ENCODE measurements at regions not wholly inside any gene's neighbourhood (a gene's known extent, or its start where the extent isn't known, plus 50 kb on each side); places are given as distances from the start of the nearest gene placed in this dataset.
"Not testable (repeated sequence)": the region's sequence is repeated elsewhere in the genome, so short reads cannot be mapped to it uniquely, and the experiment has no call there.

DNA sequence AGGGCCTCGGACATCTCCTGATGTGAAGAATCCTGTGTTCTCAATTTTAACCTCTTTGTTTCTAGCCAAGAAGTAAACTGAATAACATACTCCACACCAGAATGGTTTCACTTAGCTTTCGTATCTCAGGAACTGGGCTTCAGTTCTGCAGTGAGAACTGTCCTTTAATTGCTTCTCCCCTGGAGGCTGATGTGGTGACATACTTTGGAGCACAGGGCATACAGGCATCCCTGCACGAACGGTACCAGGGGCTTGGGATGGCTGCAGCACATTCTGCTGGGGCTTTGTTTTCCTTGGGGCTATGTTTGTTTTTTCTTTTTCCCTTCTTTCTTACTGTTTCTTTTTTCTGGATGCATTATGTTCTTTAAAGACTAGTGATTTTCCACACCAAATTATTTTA lies 230.5 kb downstream of the TM9SF2 start:
- no peak for DNase-seq

DNA sequence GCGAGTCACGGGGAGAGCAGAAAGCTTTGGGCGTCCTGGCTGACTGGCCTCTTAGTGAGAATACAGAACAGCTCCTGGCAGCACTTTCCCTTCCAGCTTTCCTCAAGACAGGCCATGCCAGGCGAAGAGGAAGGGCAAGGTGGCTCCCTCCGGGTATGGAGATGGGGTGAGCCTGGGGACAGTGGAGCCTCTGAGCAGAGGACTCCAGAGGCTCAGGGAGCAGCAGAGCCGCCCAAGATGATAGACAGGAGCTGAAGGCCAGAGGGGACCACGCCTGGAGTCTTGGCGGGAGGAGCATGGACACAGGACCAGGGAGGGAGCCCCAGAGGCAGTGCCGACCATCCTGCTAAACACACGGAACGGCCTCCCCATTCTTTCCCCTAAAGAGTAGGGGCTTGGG lies 229.1 kb downstream of the TM9SF2 start:
- DNase-seq, result no peak

DNA sequence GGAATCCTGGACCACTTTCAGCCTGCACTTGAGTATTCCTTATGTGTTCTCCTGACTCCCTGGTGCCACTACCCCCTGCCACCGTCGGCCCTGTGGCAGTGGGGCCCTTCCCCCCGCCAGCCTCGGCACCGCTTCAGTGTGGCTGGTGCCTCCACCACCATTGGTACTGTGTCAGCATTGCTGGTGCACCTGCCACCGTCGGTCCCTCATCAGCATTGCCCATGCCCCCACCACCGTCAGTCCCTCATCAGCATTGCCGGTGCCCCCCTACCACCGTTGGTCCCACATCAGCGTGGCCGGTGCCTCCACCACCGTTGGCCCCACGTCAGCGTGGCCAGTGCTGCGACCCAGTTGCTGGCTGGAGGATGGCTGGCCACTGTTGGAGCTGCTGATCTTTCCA lies 228.5 kb downstream of the TM9SF2 start:
- no peak for DNase-seq

DNA sequence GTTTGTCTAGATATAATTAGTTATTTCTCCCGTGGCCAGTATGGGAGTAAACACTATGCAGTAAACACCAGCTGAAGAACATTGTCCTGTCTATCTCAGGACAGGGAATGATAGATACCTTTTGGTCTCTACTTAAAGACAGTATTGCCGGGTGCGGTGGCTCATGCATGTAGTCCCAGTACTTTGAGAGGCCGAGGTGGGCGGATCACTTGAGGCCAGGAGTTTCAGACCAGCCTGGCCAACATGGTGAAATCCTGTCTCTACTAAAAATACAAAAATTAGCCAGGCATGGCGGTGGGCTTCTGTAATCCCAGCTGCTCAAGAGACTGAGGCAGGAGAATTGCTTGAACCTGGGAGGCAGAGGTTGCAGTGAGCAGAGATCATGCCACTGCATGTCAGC lies 226.4 kb downstream of the TM9SF2 start:
- not testable (repeated sequence) for DNase-seq

DNA sequence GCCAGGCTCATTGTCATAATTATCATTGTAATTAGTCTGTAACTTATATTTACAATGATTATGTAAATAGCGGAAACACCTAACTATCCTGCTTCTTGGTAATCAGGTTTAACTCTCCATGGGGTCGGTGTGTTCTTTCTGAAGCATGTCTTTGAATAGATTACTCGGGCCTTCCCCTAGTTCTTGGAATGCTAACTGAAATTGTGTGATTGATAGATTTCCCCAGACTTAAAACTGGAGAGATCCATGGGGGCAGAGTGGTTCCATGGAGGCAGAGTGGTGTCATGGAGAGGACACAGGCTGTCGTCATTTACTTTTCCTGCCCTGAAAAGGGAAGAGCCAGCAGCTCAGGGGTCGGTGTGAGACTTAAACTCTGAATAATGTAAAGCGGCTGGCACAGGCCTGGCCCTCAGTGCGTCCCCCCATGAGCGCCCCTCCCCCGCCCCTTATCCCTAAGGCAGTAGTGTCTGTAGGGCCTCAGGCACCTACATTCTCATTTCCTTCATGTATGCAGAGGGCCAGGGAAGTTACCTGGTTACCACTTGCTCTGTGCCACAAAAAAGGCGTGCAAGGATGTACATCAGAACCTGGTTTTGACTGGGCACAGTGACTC lies 225.1 kb downstream of the TM9SF2 start:
- DNase-seq, result no peak

GRCh38 chr13:99725644-99726043 lies 224.4 kb downstream of the TM9SF2 start:
- DNase-seq, result no peak

GRCh38 chr13:99724633-99725517 lies 223.6 kb downstream of the TM9SF2 start:
- no peak for DNase-seq

DNA sequence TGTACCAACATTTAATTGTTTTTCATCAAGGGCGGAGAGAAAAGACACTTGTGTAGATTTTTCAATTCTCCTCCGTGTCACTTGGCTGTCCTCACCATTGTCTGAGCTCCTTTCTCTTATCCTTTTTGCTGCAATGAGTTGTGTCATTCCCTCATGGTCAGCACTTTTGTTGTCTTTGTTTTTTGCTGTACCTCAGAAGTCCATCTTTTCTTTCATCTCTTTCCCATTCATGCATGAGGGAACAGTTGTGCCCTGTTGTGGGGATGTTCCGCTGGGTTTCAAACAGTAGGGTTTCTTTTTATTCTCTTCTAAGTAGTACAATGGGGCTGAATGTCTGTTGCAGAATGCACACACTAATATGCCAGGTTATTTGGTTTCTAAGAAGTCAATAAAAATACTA lies 222.6 kb downstream of the TM9SF2 start:
- no peak for DNase-seq

DNA sequence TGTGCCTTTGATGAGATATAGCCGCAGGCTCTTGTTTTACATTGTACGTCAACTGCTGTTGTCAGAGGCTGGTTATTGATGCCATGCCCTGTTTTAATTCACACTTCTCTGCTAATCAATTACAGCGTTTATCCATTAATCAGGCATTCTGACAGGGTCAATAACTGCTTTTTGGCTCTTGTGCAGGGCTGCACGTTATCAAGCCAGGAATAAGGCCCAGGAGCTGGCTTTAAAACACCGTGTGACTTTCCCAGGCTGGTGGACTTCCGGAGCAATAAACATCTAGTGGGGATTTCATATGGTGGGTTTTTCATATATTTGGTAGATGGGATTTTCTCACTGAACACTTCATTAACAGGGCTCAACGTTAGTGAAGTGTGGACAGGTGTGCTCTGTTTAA lies 221.7 kb downstream of the TM9SF2 start:
- DNase-seq, result no peak

- DNase-seq, result no peak
Observed at GRCh38 chr13:99722338-99722818, 221.1 kb downstream of the TM9SF2 start.

- DNase-seq, result no peak
Observed at GRCh38 chr13:99721606-99722337, 220.5 kb downstream of the TM9SF2 start.

DNA sequence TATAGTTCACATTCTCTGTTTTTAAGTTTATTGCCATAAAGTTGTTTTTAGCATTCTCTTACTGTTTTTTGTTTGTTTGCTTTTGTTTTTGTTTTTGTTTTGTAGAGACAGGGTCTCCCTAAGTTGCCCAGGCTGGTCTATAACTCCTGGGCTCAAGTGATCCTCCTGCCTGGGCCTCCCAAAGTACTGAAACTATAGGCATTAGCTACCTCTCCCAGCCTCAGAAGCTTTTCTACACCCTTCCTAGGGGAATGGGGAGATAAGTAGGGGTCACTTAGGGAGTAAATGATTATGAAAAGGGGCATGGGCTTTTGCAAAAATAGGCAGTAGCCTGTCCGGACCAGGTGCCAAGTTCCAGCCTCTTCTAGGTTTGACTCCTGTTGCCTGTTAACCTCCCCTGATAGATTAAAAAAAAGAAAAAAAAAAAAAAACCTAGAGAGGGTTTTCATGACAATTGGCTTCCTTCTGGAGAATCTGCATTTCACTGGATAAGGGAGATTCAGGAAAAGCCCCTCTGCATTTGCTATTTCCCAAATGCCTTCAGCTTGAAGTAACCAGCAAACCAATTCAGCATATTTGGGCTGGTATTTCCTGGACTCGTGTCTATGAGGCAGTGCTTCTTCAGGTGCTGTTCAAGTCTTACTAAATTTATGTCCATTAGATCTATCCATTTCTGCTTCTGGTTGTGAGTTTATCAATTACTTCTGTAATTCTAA lies 216.8 kb downstream of the TM9SF2 start:
- no peak for DNase-seq

- no peak for DNase-seq
Observed at GRCh38 chr13:99709134-99709533, 207.9 kb downstream of the TM9SF2 start.

GRCh38 chr13:99704390-99704789 lies 203.1 kb downstream of the TM9SF2 start:
- DNase-seq, result no peak

- no peak for DNase-seq
Observed at GRCh38 chr13:99703908-99704307, 202.6 kb downstream of the TM9SF2 start.

GRCh38 chr13:99702687-99703319 lies 201.5 kb downstream of the TM9SF2 start:
- DNase-seq, result peak; percentile 47

- no peak for DNase-seq
Observed at GRCh38 chr13:99700468-99700867, 199.2 kb downstream of the TM9SF2 start.

DNA sequence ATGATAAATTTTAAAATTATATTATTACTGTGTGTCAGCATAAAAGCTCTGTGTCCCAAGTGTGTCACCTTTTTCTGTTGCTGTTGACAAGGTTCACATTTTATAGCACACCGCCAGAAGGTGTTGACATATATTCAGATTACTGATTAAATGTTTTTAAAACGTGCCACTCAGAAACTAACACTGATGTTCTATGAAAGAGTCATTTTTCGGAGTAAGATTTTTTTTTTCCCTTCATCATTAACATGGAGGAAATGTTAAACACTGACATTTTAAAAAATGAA lies 197.5 kb downstream of the TM9SF2 start:
- no peak for DNase-seq

DNA sequence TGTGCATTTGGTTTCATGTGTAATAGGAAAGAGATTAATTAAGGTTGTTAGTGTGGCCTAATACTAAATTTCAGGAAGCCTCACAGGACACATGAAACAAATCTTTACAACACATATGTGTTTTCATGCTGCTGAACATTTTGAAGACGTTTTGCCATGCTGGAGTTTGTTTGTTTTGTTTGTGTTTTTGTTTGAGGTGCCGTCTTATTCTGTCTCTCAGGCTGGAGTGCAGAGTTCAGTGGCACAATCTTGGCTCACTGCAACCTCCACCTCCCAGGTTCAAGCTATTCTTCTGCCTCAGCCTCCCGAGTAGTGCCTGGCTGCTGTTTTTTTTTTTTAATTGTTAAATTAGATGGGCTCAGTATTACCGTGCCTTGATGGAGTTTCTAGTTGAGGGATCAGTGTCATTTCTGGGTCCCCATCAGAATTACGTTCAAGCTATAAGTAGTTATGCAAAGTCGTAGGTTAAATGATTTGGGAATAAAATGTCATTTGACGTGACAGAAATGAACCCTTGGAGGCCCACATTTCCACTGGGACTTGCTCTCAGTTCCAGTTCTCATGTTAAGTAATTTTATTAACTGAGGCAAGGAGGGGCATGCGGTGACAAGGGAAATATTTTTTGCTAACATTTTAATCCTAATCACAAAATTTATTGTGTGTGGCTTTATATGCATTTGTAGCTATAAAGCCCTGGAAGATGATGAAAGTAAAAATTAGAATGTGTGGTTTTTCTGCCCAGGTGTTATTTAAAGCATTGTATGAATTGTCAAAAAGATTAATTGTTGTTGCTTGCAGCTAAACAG lies 196.9 kb downstream of the TM9SF2 start:
- no peak for DNase-seq

GRCh38 chr13:99695857-99696256 lies 194.6 kb downstream of the TM9SF2 start:
- no peak for DNase-seq

DNA sequence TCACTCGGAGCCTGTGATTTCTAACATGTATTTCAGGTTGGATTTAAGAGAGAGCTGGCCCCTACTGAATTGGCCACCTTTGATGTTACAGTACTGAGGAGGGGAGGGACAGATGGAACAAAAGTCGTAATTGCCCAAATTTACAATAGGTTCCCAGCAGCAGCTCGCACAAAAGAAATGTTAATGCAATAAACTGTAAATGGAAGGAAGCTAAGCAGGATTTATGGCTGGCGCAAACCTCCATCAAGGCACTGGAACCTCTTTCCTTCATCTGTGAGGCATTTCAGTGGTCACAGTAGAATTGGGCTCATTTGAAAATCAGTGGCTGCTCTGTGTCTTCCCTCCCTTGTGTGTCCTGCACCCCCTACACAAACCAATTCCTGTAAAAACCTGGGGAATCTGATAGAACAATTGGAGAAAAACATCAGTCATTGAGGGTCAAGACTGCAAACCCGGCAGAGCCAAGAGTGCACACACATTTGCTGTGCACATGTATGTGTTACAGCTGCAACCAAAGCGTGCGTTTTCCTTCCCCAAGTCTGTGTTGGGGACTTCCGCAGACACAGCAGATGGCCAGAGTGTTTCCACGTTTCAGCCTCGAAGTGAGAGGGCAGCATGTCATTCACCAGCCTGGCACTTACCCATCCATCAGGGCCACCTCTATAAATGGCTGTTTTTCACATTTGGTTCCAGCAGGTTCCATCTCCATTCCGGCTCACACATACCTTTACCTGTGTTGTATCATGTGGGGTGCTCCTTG lies 192.8 kb downstream of the TM9SF2 start:
- DNase-seq, result no peak
